ENCODE measurements at regions not wholly inside any gene's neighbourhood (a gene's known extent, or its start where the extent isn't known, plus 50 kb on each side); places are given as distances from the start of the nearest gene placed in this dataset.

DNA sequence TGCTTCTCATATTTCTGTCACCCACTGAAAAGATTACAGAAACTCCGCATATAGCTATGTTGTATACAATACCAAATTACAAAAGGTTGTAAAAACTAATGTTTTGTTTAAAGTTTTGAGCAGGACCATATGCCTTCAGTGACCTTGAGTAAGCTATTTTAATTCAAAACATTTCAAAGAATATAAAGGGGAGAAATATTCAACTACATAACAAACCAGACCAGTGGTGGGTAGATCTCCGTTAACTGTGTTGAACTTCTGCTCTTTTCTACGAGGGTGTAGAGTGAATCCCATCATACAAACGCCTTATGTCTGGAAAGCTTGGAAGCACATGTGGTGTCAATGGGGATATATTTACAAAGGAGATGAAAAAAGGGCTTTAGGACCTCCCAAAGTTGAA lies 68.4 kb upstream of the NR2F2 start:
- Histone ChIP-seq H3K9me2 (replicated peaks; ENCODE audit: low read depth, low read length) (no peaks in the 10 kb centered on the region), H3K9me3 (ENCODE audit: insufficient read depth, low read depth, low read length) (no peaks in the 10 kb centered on the region)

DNA sequence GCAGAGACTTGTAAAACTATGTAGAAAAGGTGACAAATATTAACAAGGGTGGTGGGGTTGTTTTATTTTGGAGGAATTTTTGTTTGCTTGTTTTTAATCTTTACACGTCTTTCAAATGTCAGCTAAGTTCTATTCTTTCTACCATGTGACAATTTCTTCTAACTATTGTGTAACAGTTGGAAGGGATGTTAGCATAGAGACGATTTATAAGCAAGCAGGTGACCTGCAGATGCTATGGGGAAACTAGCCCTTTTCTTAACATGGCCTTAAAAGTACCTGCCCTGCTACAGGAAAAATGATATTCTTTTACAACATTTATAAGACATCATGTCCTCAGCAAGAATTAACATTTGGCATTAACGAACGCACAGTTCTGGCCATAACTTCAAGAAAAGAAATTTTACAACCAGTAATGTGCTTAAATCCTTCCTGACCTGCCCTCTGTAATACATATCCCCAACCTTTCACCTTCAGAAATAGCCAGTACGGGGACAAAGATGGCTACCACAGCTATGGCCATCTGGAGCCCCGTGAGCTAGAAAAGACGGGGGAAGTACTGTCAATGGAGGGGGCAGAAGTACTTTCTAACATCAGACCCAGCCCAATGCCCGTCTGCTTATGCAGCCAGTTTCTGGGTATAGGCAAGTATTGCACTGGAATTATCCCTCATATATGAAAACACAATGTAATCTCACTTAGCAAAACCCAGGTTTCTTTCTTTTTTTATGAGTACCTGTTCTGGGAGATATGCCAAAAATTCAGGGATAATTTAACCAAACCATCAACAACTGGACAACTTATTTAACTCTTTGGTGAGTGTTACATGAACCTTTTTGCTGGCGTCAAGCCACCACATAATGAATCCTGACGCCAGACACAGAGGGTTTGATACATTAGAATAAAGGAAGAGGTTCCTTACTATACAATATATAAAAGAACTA lies 67.7 kb upstream of the NR2F2 start:
- Histone ChIP-seq H3K9me3 (ENCODE audit: insufficient read depth, low read depth, low read length) (no peaks in the 10 kb centered on the region), H3K4me3 (ENCODE audit: low read length, poor library complexity, severe bottlenecking) (no peak overlapping the region), H3K79me2 (ENCODE audit: insufficient read depth, low read length) (no peaks in the 10 kb centered on the region), H3K9me2 (replicated peaks; ENCODE audit: low read depth, low read length) (no peaks in the 10 kb centered on the region), H3K9ac (ENCODE audit: low read depth, low read length, poor library complexity, severe bottlenecking) (no peak overlapping the region), H3K4me1 (ENCODE audit: insufficient read depth, low read length, poor library complexity, severe bottlenecking) (no peaks in the 10 kb centered on the region), H4K20me1 (ENCODE audit: insufficient read depth, low read length, poor library complexity, severe bottlenecking) (no peaks in the 10 kb centered on the region), H3K27me3 (ENCODE audit: insufficient read depth, low read length, poor library complexity, severe bottlenecking) (no peaks in the 10 kb centered on the region), H3K4me2 (ENCODE audit: low read depth, low read length, poor library complexity, severe bottlenecking) (no peak overlapping the region), H2AFZ (ENCODE audit: low read length) (no peak overlapping the region), H3F3A (ENCODE audit: low read depth) (no peaks in the 10 kb centered on the region), H3K36me3 (ENCODE audit: insufficient read depth, low read length) (no peaks in the 10 kb centered on the region)
- TF ChIP-seq EZH2phosphoT487 (IDR thresholded peaks at IDR 0.05; ENCODE audit: borderline replicate concordance), result no peak
- TF ChIP-seq, protein P1, sequence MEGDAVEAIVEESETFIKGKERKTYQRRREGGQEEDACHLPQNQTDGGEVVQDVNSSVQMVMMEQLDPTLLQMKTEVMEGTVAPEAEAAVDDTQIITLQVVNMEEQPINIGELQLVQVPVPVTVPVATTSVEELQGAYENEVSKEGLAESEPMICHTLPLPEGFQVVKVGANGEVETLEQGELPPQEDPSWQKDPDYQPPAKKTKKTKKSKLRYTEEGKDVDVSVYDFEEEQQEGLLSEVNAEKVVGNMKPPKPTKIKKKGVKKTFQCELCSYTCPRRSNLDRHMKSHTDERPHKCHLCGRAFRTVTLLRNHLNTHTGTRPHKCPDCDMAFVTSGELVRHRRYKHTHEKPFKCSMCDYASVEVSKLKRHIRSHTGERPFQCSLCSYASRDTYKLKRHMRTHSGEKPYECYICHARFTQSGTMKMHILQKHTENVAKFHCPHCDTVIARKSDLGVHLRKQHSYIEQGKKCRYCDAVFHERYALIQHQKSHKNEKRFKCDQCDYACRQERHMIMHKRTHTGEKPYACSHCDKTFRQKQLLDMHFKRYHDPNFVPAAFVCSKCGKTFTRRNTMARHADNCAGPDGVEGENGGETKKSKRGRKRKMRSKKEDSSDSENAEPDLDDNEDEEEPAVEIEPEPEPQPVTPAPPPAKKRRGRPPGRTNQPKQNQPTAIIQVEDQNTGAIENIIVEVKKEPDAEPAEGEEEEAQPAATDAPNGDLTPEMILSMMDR (conservative IDR thresholded peaks at IDR 0.05; ENCODE audit: low read length), result no peak

More for the DNA sequence above, 68.4 kb upstream of the NR2F2 start:
- no peaks in the 10 kb centered on the region for H4K20me1 ChIP-seq (ENCODE audit: insufficient read depth, low read length, poor library complexity, severe bottlenecking)
- no peaks in the 10 kb centered on the region for H3K27me3 ChIP-seq (ENCODE audit: insufficient read depth, low read length, poor library complexity, severe bottlenecking)
- no peaks in the 10 kb centered on the region for H3K79me2 ChIP-seq (ENCODE audit: insufficient read depth, low read length)
- H3K4me2 ChIP-seq (ENCODE audit: low read depth, low read length, poor library complexity, severe bottlenecking), result no peak overlapping the region
- no peak overlapping the region for H3K9ac ChIP-seq (ENCODE audit: low read depth, low read length, poor library complexity, severe bottlenecking)
- H2AFZ ChIP-seq (ENCODE audit: low read length), result no peak overlapping the region
- no peaks in the 10 kb centered on the region for H3K36me3 ChIP-seq (ENCODE audit: insufficient read depth, low read length)
- TF ChIP-seq EZH2phosphoT487 (IDR thresholded peaks at IDR 0.05; ENCODE audit: borderline replicate concordance), result no peak
- TF ChIP-seq, protein P1 (conservative IDR thresholded peaks at IDR 0.05; ENCODE audit: low read length), result no peak
- H3F3A ChIP-seq (ENCODE audit: low read depth), result no peaks in the 10 kb centered on the region
- H3K4me3 ChIP-seq (ENCODE audit: low read length, poor library complexity, severe bottlenecking), result no peak overlapping the region
- no peaks in the 10 kb centered on the region for H3K4me1 ChIP-seq (ENCODE audit: insufficient read depth, low read length, poor library complexity, severe bottlenecking)

DNA sequence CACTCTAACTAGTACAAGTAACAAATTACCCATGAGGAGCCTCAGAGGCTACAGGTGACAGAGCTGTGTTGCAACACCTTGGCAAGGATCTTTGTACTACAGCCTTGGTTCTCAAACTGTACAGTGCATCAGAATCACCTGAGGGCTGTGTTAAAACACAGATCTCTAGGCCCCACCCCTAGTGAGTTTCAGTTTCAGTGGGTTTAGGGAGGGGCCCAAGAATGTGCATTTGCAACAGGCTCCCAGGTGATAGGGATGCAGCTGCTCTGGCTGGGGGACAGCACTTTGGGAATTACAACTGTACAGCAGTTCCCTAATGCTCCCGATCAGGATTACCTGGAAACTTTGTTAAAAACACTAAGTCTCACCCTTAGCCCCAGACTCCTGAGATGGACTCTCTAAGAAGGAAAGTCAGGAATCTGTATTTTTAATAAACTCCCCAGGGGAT lies 66.1 kb upstream of the NR2F2 start:
- no peak overlapping the region for H2AFZ ChIP-seq (ENCODE audit: low read length)
- no peaks in the 10 kb centered on the region for H3K9me3 ChIP-seq (ENCODE audit: insufficient read depth, low read depth, low read length)
- TF ChIP-seq, protein P1 (conservative IDR thresholded peaks at IDR 0.05; ENCODE audit: low read length), result no peak
- TF ChIP-seq EZH2phosphoT487 (IDR thresholded peaks at IDR 0.05; ENCODE audit: borderline replicate concordance), result no peak
- no peaks in the 10 kb centered on the region for H3K9me2 ChIP-seq (replicated peaks; ENCODE audit: low read depth, low read length)
- no peak overlapping the region for H3K4me2 ChIP-seq (ENCODE audit: low read depth, low read length, poor library complexity, severe bottlenecking)
- no peaks in the 10 kb centered on the region for H3K36me3 ChIP-seq (ENCODE audit: insufficient read depth, low read length)
- H3F3A ChIP-seq (ENCODE audit: low read depth), result no peaks in the 10 kb centered on the region
- H3K4me3 ChIP-seq (ENCODE audit: low read length, poor library complexity, severe bottlenecking), result no peak overlapping the region
- H3K79me2 ChIP-seq (ENCODE audit: insufficient read depth, low read length), result no peaks in the 10 kb centered on the region
- H3K9ac ChIP-seq (ENCODE audit: low read depth, low read length, poor library complexity, severe bottlenecking), result no peak overlapping the region
- H3K27me3 ChIP-seq (ENCODE audit: insufficient read depth, low read length, poor library complexity, severe bottlenecking), result no peaks in the 10 kb centered on the region
- no peaks in the 10 kb centered on the region for H3K4me1 ChIP-seq (ENCODE audit: insufficient read depth, low read length, poor library complexity, severe bottlenecking)
- H4K20me1 ChIP-seq (ENCODE audit: insufficient read depth, low read length, poor library complexity, severe bottlenecking), result no peaks in the 10 kb centered on the region
